Gastrocnemius medialis (tissue), 4 donors: ENCODE measurements at regions not wholly inside any gene's neighbourhood (a gene's known extent, or its start where the extent isn't known, plus 50 kb on each side); places are given as distances from the start of the nearest gene placed in this dataset.

Experiments used
- ATAC-seq, 2 donors: fragments of 150-250 bp; one replicate each; pipeline ENCODE4 v1.9.1; 2016
- DNase-seq, 2 donors: peaks; one replicate each; pipeline ENCODE4 v3.0.0-alpha.2; 2019
- H3K27ac ChIP-seq, 4 donors: fragments of 200-600 bp; sonication (generic); 1 replicate in 1 of 4; 2 replicates in 3 of 4; pipeline ENCODE4 v1.5.1; 2016 to 2018; ENCODE audit warnings: mild to moderate bottlenecking in 2 of 4, moderate library complexity in 1 of 4
- H3K27me3 ChIP-seq, 3 donors: fragments of 200-600 bp; sonication (generic) in 2 of 3; 1 replicate in 1 of 3; 2 replicates in 2 of 3; pipeline versions ENCODE4 v1.5.1 to v1.6.0; 2016 to 2019; ENCODE audit warnings: mild to moderate bottlenecking in 1 of 3, moderate library complexity in 1 of 3
- H3K36me3 ChIP-seq, 2 donors: fragments of 200-600 bp; sonication (generic) in 1 of 2; one replicate each; pipeline ENCODE4 v1.5.1; 2017 to 2018
- H3K4me1 ChIP-seq, 2 donors: fragments of 200-600 bp; sonication (generic) in 1 of 2; one replicate each; pipeline ENCODE4 v1.5.1; 2016 to 2017; ENCODE audit warnings: mild to moderate bottlenecking in 2 of 2
- H3K4me3 ChIP-seq, 4 donors: fragments of 200-600 bp; sonication (generic) in 3 of 4; 1 replicate in 1 of 4; 2 replicates in 3 of 4; pipeline ENCODE4 v1.5.1; 2016 to 2019; ENCODE audit warnings: mild to moderate bottlenecking in 2 of 4
- H3K9me3 ChIP-seq, 3 donors: fragments of 200-600 bp; sonication (generic) in 2 of 3; 1 replicate in 1 of 3; 2 replicates in 2 of 3; pipeline ENCODE4 v1.5.1; 2016 to 2019
- CTCF ChIP-seq, 5 experiments: fragments of 450-650 bp in 3 of 5; fragments of 200-600 bp in 2 of 5; sonication (generic) in 2 of 5; IDR thresholded peaks in 4 of 5; conservative IDR thresholded peaks in 1 of 5; 1 replicate in 4 of 5; 2 replicates in 1 of 5; pipeline ENCODE4 v1.5.1; 2016 to 2019; ENCODE audit warnings: antibody characterized with exemption in 5 of 5, mild to moderate bottlenecking in 3 of 5, moderate library complexity in 3 of 5
- POLR2A ChIP-seq, 2 donors: fragments of 450-650 bp; IDR thresholded peaks; one replicate each; pipeline ENCODE4 v1.6.1; 2017; ENCODE audit warnings: antibody characterized with exemption in 2 of 2, mild to moderate bottlenecking in 2 of 2, moderate library complexity in 2 of 2
- in situ Hi-C, 4 donors: fragments of 200-750 bp; cut with MboI; loops; one replicate each; pipeline versions ENCODE4 v1.15.0 to v1.8.0; 2017; ENCODE audit warnings: low sequenced_read_pairs in 4 of 4
- intact Hi-C: fragments of 100-400 bp; cut with DNase I; formaldehyde crosslinking; loops from one replicate; pipeline ENCODE4 v1.15.1; 2023; ENCODE audit warnings: low total_unique reads

GRCh38 chr1:115211071-115211745, 121.9 kb upstream of the TSPAN2 start:
- H3K27me3 ChIP-seq = no peaks in the 10 kb centered on the region
- H3K9me3 ChIP-seq = no peaks in the 10 kb centered on the region
- DNase-seq = no peak
- H3K4me1 ChIP-seq = no peaks in the 10 kb centered on the region
- TF ChIP-seq CTCF (IDR thresholded peaks at IDR 0.05 in 4 of 5, conservative IDR thresholded peaks at IDR 0.05 in 1 of 5) (no peak), POLR2A (IDR thresholded peaks at IDR 0.05) (no peak)
- no peak overlapping the region for H3K27ac ChIP-seq
- ATAC-seq = no peak
- intact Hi-C loops = no loop called here
- in situ Hi-C loops = no loop called here
- no peaks in the 10 kb centered on the region for H3K36me3 ChIP-seq
- H3K4me3 ChIP-seq = no peak overlapping the region

GRCh38 chr1:115210302-115210711, 121.0 kb upstream of the TSPAN2 start:
- in situ Hi-C loops = no loop called here
- H3K27ac ChIP-seq = no peak overlapping the region

GRCh38 chr1:115204513-115204912, 115.2 kb upstream of the TSPAN2 start:
- TF ChIP-seq POLR2A (IDR thresholded peaks at IDR 0.05) = no peak
- no peak for TF ChIP-seq CTCF (IDR thresholded peaks at IDR 0.05 in 4 of 5, conservative IDR thresholded peaks at IDR 0.05 in 1 of 5)
- in situ Hi-C loops (no loop called here), intact Hi-C loops (no loop called here)
- Histone ChIP-seq H3K36me3 (no peaks in the 10 kb centered on the region), H3K27ac (no peak overlapping the region), H3K9me3 (no peaks in the 10 kb centered on the region), H3K4me1 (peaks cover 0 to 17% of the 10 kb centered on the region in 2 donors), H3K4me3 (no peak overlapping the region), H3K27me3 (no peaks in the 10 kb centered on the region)
- ATAC-seq (no peak), DNase-seq (no peak)

More at GRCh38 chr1:115210302-115210711, 121.0 kb upstream of the TSPAN2 start:
- intact Hi-C loops = no loop called here
- H3K36me3 ChIP-seq = no peaks in the 10 kb centered on the region
- TF ChIP-seq CTCF (IDR thresholded peaks at IDR 0.05 in 4 of 5, conservative IDR thresholded peaks at IDR 0.05 in 1 of 5) (no peak), POLR2A (IDR thresholded peaks at IDR 0.05) (no peak)
- H3K27me3 ChIP-seq = no peaks in the 10 kb centered on the region
- H3K4me3 ChIP-seq = no peak overlapping the region
- ATAC-seq (no peak), DNase-seq (no peak)
- H3K9me3 ChIP-seq = no peaks in the 10 kb centered on the region
- no peaks in the 10 kb centered on the region for H3K4me1 ChIP-seq

GRCh38 chr1:115203287-115203686, 114.0 kb upstream of the TSPAN2 start:
- ATAC-seq (no peak), DNase-seq (no peak)
- Histone ChIP-seq H3K27ac (no peak overlapping the region), H3K27me3 (no peaks in the 10 kb centered on the region), H3K9me3 (no peaks in the 10 kb centered on the region), H3K4me3 (no peak overlapping the region), H3K4me1 (peaks cover 0 to 25% of the 10 kb centered on the region in 2 donors), H3K36me3 (no peaks in the 10 kb centered on the region)
- intact Hi-C loops (no loop called here), in situ Hi-C loops (no loop called here)
- no peak for TF ChIP-seq CTCF (IDR thresholded peaks at IDR 0.05 in 4 of 5, conservative IDR thresholded peaks at IDR 0.05 in 1 of 5)
- no peak for TF ChIP-seq POLR2A (IDR thresholded peaks at IDR 0.05)

- H3K27ac ChIP-seq = peak overlapping the region in 3 of 4 donors; percentile 14 to 49 (median 38)
- H3K36me3 ChIP-seq = no peaks in the 10 kb centered on the region
- intact Hi-C loops = no loop called here
These were observed 112.3 kb upstream of the TSPAN2 start for GRCh38 chr1:115201598-115201997.

More at GRCh38 chr1:115201598-115201997, 112.3 kb upstream of the TSPAN2 start:
- TF ChIP-seq CTCF (IDR thresholded peaks at IDR 0.05 in 4 of 5, conservative IDR thresholded peaks at IDR 0.05 in 1 of 5) (no peak), POLR2A (IDR thresholded peaks at IDR 0.05) (no peak)
- in situ Hi-C loops = no loop called here
- DNase-seq (no peak), ATAC-seq (peak; percentile 62 to 72)
- no peaks in the 10 kb centered on the region for H3K27me3 ChIP-seq
- no peak overlapping the region for H3K4me3 ChIP-seq
- peaks cover 2 to 38% of the 10 kb centered on the region in 2 donors for H3K4me1 ChIP-seq
- H3K9me3 ChIP-seq = no peaks in the 10 kb centered on the region
